Endothelial cell of umbilical vein (primary cell): ENCODE measurements at regions not wholly inside any gene's neighbourhood (a gene's known extent, or its start where the extent isn't known, plus 50 kb on each side); places are given as distances from the start of the nearest gene placed in this dataset.

Experiments
- BruUV-seq: library from RNA; stranded (reverse); fragments of 400-500 nt; replicated peaks from 2 replicates; lab custom pipeline; 2021; lab: Mats Ljungman, UMichigan
- CTCF ChIA-PET: fragments of 300-600, 350-600 bp; sonication (Branson Sonifier 250); formaldehyde crosslinking; loops from one replicate; lab custom pipeline; 2021; ENCODE audit warnings: antibody characterized with exemption, inconsistent platforms; lab: Charles Lee
- POLR2A ChIA-PET: fragments of 300-600, 350-600 bp; sonication (Branson Sonifier 250); formaldehyde crosslinking; loops from one replicate; lab custom pipeline; 2021; ENCODE audit warnings: antibody characterized with exemption, inconsistent platforms; lab: Charles Lee
- DNase-seq: peaks from one replicate; pipeline ENCODE4 v3.0.0-alpha.2; 2011; ENCODE audit warnings: low read depth, low spot score
- FAIRE-seq: peaks from 2 replicates; lab custom pipeline; 2011; peaks lifted over from hg19 to GRCh38; lab: Jason Lieb, UNC
- H2AFZ ChIP-seq: 2 replicates; pipeline ENCODE4 v1.6.0; 2012; ENCODE audit warnings: low read depth, low read length, control low read depth, inconsistent platforms
- H3K27ac ChIP-seq: 2 replicates; pipeline ENCODE4 v1.5.1; 2011; ENCODE audit warnings: low read depth, mild to moderate bottlenecking, control low read depth, low read length, moderate library complexity; ENCODE audit not compliant: insufficient read depth
- H3K27me3 ChIP-seq, 2 experiments: 2 replicates each; pipeline versions ENCODE4 v1.6.0 to v1.6.1; 2011; ENCODE audit warnings: low read length in 2 of 2, mixed read lengths in 1 of 2; ENCODE audit not compliant: control insufficient read depth in 2 of 2, insufficient read depth in 2 of 2
- H3K36me3 ChIP-seq, 2 experiments: 2 replicates in 1 of 2; 3 replicates in 1 of 2; pipeline ENCODE4 v1.5.1; 2011; ENCODE audit warnings: low read length in 2 of 2, mild to moderate bottlenecking in 1 of 2, moderate library complexity in 1 of 2; ENCODE audit not compliant: control insufficient read depth in 2 of 2, insufficient read depth in 2 of 2; ENCODE audit errors: extremely low read depth in 1 of 2
- H3K4me1 ChIP-seq: 3 replicates; pipeline ENCODE4 v1.5.1; 2011; ENCODE audit warnings: mild to moderate bottlenecking, low read length; ENCODE audit not compliant: control insufficient read depth, insufficient read depth; ENCODE audit errors: extremely low read depth
- H3K4me2 ChIP-seq: 2 replicates; pipeline ENCODE4 v1.6.1; 2011; ENCODE audit warnings: low read length, control low read depth, mixed read lengths; ENCODE audit not compliant: insufficient read depth
- H3K4me3 ChIP-seq, 3 experiments: fragments of 200-600 bp in 1 of 3; sonication (generic), shearing (Covaris generic) in 1 of 3; replicated peaks in 1 of 3; 2 replicates each; pipeline ENCODE4 v1.5.1; 2011 to 2016; ENCODE audit warnings: control low read depth in 3 of 3, low read length in 3 of 3, mild to moderate bottlenecking in 2 of 3, inconsistent platforms in 1 of 3, low read depth in 1 of 3, moderate library complexity in 1 of 3; ENCODE audit not compliant: insufficient read depth in 1 of 3
- H3K79me2 ChIP-seq: 2 replicates; pipeline ENCODE4 v1.6.0; 2012; ENCODE audit warnings: low read length, inconsistent platforms; ENCODE audit not compliant: control insufficient read depth, insufficient read depth
- H3K9ac ChIP-seq: replicated peaks from 2 replicates; pipeline ENCODE3; 2011; ENCODE audit warnings: low read length, control low read depth; ENCODE audit not compliant: insufficient read depth; ENCODE audit errors: extremely low read depth
- H3K9me1 ChIP-seq: replicated peaks from 3 replicates; pipeline ENCODE4 v1.6.0; 2011; ENCODE audit warnings: mild to moderate bottlenecking, low read length; ENCODE audit not compliant: control insufficient read depth, insufficient read depth; ENCODE audit errors: extremely low read depth
- H3K9me3 ChIP-seq: replicated peaks from 2 replicates; pipeline ENCODE4 v1.5.1; 2012; ENCODE audit warnings: low read length, inconsistent platforms; ENCODE audit not compliant: control insufficient read depth, insufficient read depth
- H4K20me1 ChIP-seq: replicated peaks from 2 replicates; pipeline ENCODE3; 2011; ENCODE audit warnings: mild to moderate bottlenecking, low read length; ENCODE audit not compliant: control insufficient read depth, insufficient read depth; ENCODE audit errors: extremely low read depth
- EZH2 ChIP-seq: IDR thresholded peaks from 2 replicates; pipeline ENCODE4 v1.6.1; 2012; ENCODE audit warnings: borderline replicate concordance, low read depth, mild to moderate bottlenecking, moderate library complexity, low read length, inconsistent platforms; ENCODE audit not compliant: severe bottlenecking
- FOS ChIP-seq: IDR thresholded peaks from 2 replicates; pipeline ENCODE4 v1.6.1; 2011; ENCODE audit warnings: mild to moderate bottlenecking, low read length, moderate library complexity, borderline replicate concordance; ENCODE audit not compliant: insufficient read depth
- GATA2 ChIP-seq: IDR thresholded peaks from 2 replicates; pipeline ENCODE4 v1.7.0; 2011; ENCODE audit warnings: low read depth, mild to moderate bottlenecking, moderate library complexity, mixed read lengths, low read length; ENCODE audit not compliant: insufficient read length, insufficient read depth
- JUN ChIP-seq: IDR thresholded peaks from 2 replicates; pipeline ENCODE4 v1.6.1; 2011; ENCODE audit warnings: borderline replicate concordance, low read depth; ENCODE audit not compliant: insufficient read length, insufficient read depth
- MYC ChIP-seq: IDR thresholded peaks from one replicate; pipeline ENCODE4 v1.6.1; 2011; ENCODE audit warnings: mild to moderate bottlenecking, low read depth, low read length
- POLR2A ChIP-seq: IDR thresholded peaks from 2 replicates; pipeline ENCODE4 v1.6.1; 2012; ENCODE audit warnings: low read depth, mild to moderate bottlenecking, control low read depth, low read length
- POLR2AphosphoS5 ChIP-seq: IDR thresholded peaks from 2 replicates; pipeline ENCODE4 v1.6.1; 2012; ENCODE audit warnings: low read depth, mild to moderate bottlenecking, control low read depth, low read length, moderate library complexity; ENCODE audit not compliant: insufficient read depth
- dilution Hi-C: fragments of 300-500 bp; cut with MboI; formaldehyde crosslinking; loops from one replicate; pipeline ENCODE4 v1.15.0; 2019; ENCODE audit warnings: low sequenced_read_pairs; ENCODE audit not compliant: extremely low pct_ligation_motif_present
- intact Hi-C: fragments of 100-400 bp; cut with micrococcal nuclease; formaldehyde crosslinking; loops from one replicate; pipeline ENCODE4 v1.10.0; 2022
- TF ChIP-seq, protein P1 (sequence below): IDR thresholded peaks from 2 replicates; pipeline ENCODE4 v1.6.1; 2011; ENCODE audit not compliant: insufficient read depth, insufficient read length
- TF ChIP-seq, protein P2 (sequence below), 2 donors: IDR thresholded peaks; 1 replicate in 1 of 2; 2 replicates in 1 of 2; pipeline ENCODE4 v1.5.1; 2011; ENCODE audit warnings: low read length in 2 of 2, mild to moderate bottlenecking in 2 of 2, moderate library complexity in 2 of 2, control low read depth in 1 of 2, inconsistent platforms in 1 of 2, low read depth in 1 of 2; ENCODE audit not compliant: insufficient read depth in 1 of 2; ENCODE audit errors: extremely low read depth in 1 of 2

DNA sequence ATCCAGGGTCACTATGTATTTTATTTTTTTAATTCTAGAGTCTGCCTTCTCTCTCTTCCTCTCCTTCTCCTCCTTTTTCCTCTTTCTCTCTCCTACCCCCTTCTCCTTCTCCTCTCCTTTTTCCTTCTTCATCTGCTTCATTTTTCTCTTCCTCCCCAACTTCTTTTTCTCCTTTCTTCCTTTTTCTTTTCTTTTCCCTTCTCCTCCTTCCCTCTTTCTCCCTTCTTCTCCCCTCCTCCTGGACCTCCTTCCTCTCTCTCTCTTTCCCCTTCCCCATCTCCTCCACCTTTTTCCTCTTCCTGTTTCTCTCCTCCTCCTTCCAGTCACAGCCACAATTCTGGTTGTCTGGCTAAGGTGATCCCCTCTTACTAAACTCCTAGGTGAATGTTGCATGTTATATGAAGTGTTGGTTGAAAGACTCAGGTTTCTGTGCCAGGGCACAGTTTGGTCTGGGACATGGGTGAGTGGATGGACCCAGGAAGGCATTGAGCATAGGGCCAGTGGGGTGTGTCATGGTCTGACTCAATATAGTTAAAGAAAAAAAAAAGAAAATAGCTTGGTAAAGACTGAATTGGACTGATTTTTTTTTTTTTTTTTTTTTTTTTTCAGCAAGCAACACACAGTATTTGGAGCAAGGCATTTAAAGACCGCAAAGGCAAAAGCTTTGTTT lies 266.9 kb downstream of the TGFB2 start:
- POLR2A ChIA-PET = no interaction called here
- Histone ChIP-seq H3K4me1 (no peaks in the 10 kb centered on the region), H3K9ac (no peak overlapping the region), H3K9me3 (no peaks in the 10 kb centered on the region), H3K9me1 (no peaks in the 10 kb centered on the region), H3K27me3 (no peaks in the 10 kb centered on the region), H2AFZ (no peak overlapping the region), H3K4me3 (no peak overlapping the region), H3K27ac (no peak overlapping the region), H4K20me1 (no peaks in the 10 kb centered on the region), H3K79me2 (no peaks in the 10 kb centered on the region), H3K4me2 (no peak overlapping the region), H3K36me3 (no peaks in the 10 kb centered on the region)
- no TSS peak for BruUV-seq
- dilution Hi-C loops = no loop called here
- TF ChIP-seq, protein P1, sequence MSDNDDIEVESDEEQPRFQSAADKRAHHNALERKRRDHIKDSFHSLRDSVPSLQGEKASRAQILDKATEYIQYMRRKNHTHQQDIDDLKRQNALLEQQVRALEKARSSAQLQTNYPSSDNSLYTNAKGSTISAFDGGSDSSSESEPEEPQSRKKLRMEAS = no peak
- TF ChIP-seq POLR2A (no peak), JUN (no peak), FOS (no peak), GATA2 (no peak), EZH2 (no peak), POLR2AphosphoS5 (no peak), MYC (no peak)
- TF ChIP-seq, protein P2, sequence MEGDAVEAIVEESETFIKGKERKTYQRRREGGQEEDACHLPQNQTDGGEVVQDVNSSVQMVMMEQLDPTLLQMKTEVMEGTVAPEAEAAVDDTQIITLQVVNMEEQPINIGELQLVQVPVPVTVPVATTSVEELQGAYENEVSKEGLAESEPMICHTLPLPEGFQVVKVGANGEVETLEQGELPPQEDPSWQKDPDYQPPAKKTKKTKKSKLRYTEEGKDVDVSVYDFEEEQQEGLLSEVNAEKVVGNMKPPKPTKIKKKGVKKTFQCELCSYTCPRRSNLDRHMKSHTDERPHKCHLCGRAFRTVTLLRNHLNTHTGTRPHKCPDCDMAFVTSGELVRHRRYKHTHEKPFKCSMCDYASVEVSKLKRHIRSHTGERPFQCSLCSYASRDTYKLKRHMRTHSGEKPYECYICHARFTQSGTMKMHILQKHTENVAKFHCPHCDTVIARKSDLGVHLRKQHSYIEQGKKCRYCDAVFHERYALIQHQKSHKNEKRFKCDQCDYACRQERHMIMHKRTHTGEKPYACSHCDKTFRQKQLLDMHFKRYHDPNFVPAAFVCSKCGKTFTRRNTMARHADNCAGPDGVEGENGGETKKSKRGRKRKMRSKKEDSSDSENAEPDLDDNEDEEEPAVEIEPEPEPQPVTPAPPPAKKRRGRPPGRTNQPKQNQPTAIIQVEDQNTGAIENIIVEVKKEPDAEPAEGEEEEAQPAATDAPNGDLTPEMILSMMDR (IDR thresholded peaks at IDR 0.05; ENCODE audit: extremely low read depth in 1 of 2, insufficient read depth in 1 of 2, low read depth in 1 of 2, low read length in 2 of 2) = no peak
- DNase-seq = no peak
- no peak for FAIRE-seq
- intact Hi-C loops = loop anchor here (10.0 kb wide), 1 partner anchor 453 kb away; no protein-coding TSS in a partner anchor
- CTCF ChIA-PET = no interaction called here
